GM12891 (cell line): ENCODE measurements at regions not wholly inside any gene's neighbourhood (a gene's known extent, or its start where the extent isn't known, plus 50 kb on each side); places are given as distances from the start of the nearest gene placed in this dataset.

Experiments used
- POLR2A ChIP-seq: IDR thresholded peaks from 2 replicates; pipeline ENCODE4 v1.6.1; 2011; ENCODE audit warnings: low read depth, low read length, control low read depth
- POLR2AphosphoS5 ChIP-seq: IDR thresholded peaks from 2 replicates; pipeline ENCODE4 v1.6.1; 2011; ENCODE audit warnings: low read depth, low read length, control low read depth
- POU2F2 ChIP-seq: IDR thresholded peaks from 2 replicates; pipeline ENCODE4 v1.6.1; 2011; ENCODE audit warnings: low read depth, mild to moderate bottlenecking, control low read depth, low read length, moderate library complexity
- SPI1 ChIP-seq: IDR thresholded peaks from 2 replicates; pipeline ENCODE4 v1.6.1; 2011; ENCODE audit warnings: low read depth, low read length, control low read depth
- TAF1 ChIP-seq: IDR thresholded peaks from 2 replicates; pipeline ENCODE4 v1.6.1; 2011; ENCODE audit warnings: low read depth, low read length, control low read depth

- TF ChIP-seq POLR2AphosphoS5, result no peak
- no peak for TF ChIP-seq TAF1
- no peak for TF ChIP-seq POLR2A
- TF ChIP-seq SPI1, result no peak
- TF ChIP-seq POU2F2, result no peak
Measured at GRCh38 chr5:57067597-57067924, 106.3 kb upstream of the GPBP1 start.
